ENCODE measurements at regions not wholly inside any gene's neighbourhood (a gene's known extent, or its start where the extent isn't known, plus 50 kb on each side); places are given as distances from the start of the nearest gene placed in this dataset.

- no peaks in the 10 kb centered on the region for H3K36me3 ChIP-seq (ENCODE audit: insufficient read depth, low read length)
- no peak for ATAC-seq (ENCODE audit: insufficient read depth, low read depth)
These were observed 108.0 kb upstream of the TBL1X start for GRCh38 chrX:9356846-9357245.

GRCh38 chrX:9357518-9358114 is 107.2 kb upstream of the TBL1X start:
- no peak overlapping the region for H3K9ac ChIP-seq (ENCODE audit: low read depth, low read length)
- H3K36me3 ChIP-seq (ENCODE audit: insufficient read depth, low read length): no peaks in the 10 kb centered on the region
- H2AFZ ChIP-seq (ENCODE audit: low read depth, low read length): no peak overlapping the region
- H3K4me1 ChIP-seq (ENCODE audit: insufficient read depth, low read length): peaks cover 15% of the 10 kb centered on the region
- H3K27ac ChIP-seq (ENCODE audit: low read length): no peak overlapping the region
- DNase-seq: no peak
- no peaks in the 10 kb centered on the region for H3K79me2 ChIP-seq (ENCODE audit: insufficient read depth, low read length)
- H3K9me3 ChIP-seq (ENCODE audit: insufficient read depth, low read length, severe bottlenecking): no peaks in the 10 kb centered on the region
- H3K4me3 ChIP-seq (ENCODE audit: low read depth in 1 of 2, low read length in 2 of 2): no peak overlapping the region
- H3K4me2 ChIP-seq (ENCODE audit: insufficient read depth, low read length): no peak overlapping the region
- H3K27me3 ChIP-seq (ENCODE audit: insufficient read depth, low read length, poor library complexity): no peaks in the 10 kb centered on the region
- TF ChIP-seq, protein P1, sequence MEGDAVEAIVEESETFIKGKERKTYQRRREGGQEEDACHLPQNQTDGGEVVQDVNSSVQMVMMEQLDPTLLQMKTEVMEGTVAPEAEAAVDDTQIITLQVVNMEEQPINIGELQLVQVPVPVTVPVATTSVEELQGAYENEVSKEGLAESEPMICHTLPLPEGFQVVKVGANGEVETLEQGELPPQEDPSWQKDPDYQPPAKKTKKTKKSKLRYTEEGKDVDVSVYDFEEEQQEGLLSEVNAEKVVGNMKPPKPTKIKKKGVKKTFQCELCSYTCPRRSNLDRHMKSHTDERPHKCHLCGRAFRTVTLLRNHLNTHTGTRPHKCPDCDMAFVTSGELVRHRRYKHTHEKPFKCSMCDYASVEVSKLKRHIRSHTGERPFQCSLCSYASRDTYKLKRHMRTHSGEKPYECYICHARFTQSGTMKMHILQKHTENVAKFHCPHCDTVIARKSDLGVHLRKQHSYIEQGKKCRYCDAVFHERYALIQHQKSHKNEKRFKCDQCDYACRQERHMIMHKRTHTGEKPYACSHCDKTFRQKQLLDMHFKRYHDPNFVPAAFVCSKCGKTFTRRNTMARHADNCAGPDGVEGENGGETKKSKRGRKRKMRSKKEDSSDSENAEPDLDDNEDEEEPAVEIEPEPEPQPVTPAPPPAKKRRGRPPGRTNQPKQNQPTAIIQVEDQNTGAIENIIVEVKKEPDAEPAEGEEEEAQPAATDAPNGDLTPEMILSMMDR (IDR thresholded peaks at IDR 0.05; ENCODE audit: borderline replicate concordance, extremely low read depth, low read length, poor library complexity, severe bottlenecking): no peak
- TF ChIP-seq EZH2 (IDR thresholded peaks at IDR 0.05; ENCODE audit: borderline replicate concordance, low read depth, low read length, severe bottlenecking): no peak
- H4K20me1 ChIP-seq (ENCODE audit: insufficient read depth, low read length): no peaks in the 10 kb centered on the region
- no peak for ATAC-seq (ENCODE audit: insufficient read depth, low read depth)

More at GRCh38 chrX:9356846-9357245, 108.0 kb upstream of the TBL1X start:
- no peak overlapping the region for H3K4me3 ChIP-seq (ENCODE audit: low read depth in 1 of 2, low read length in 2 of 2)
- H3K9me3 ChIP-seq (ENCODE audit: insufficient read depth, low read length, severe bottlenecking): no peaks in the 10 kb centered on the region
- no peak overlapping the region for H3K9ac ChIP-seq (ENCODE audit: low read depth, low read length)
- no peak for TF ChIP-seq EZH2 (IDR thresholded peaks at IDR 0.05; ENCODE audit: borderline replicate concordance, low read depth, low read length, severe bottlenecking)
- TF ChIP-seq, protein P1 (IDR thresholded peaks at IDR 0.05; ENCODE audit: borderline replicate concordance, extremely low read depth, low read length, poor library complexity, severe bottlenecking): no peak
- no peaks in the 10 kb centered on the region for H3K79me2 ChIP-seq (ENCODE audit: insufficient read depth, low read length)
- H3K27ac ChIP-seq (ENCODE audit: low read length): no peak overlapping the region
- H3K4me1 ChIP-seq (ENCODE audit: insufficient read depth, low read length): peaks cover 23% of the 10 kb centered on the region
- DNase-seq: no peak
- H3K4me2 ChIP-seq (ENCODE audit: insufficient read depth, low read length): no peak overlapping the region
- H4K20me1 ChIP-seq (ENCODE audit: insufficient read depth, low read length): no peaks in the 10 kb centered on the region
- H2AFZ ChIP-seq (ENCODE audit: low read depth, low read length): no peak overlapping the region
- H3K27me3 ChIP-seq (ENCODE audit: insufficient read depth, low read length, poor library complexity): no peaks in the 10 kb centered on the region

- Histone ChIP-seq H3K36me3 (ENCODE audit: insufficient read depth, low read length) (no peaks in the 10 kb centered on the region), H3K27me3 (ENCODE audit: insufficient read depth, low read length, poor library complexity) (no peaks in the 10 kb centered on the region), H3K4me2 (ENCODE audit: insufficient read depth, low read length) (no peak overlapping the region), H2AFZ (ENCODE audit: low read depth, low read length) (no peak overlapping the region), H3K4me3 (ENCODE audit: low read depth in 1 of 2, low read length in 2 of 2) (no peak overlapping the region), H3K9me3 (ENCODE audit: insufficient read depth, low read length, severe bottlenecking) (no peaks in the 10 kb centered on the region), H4K20me1 (ENCODE audit: insufficient read depth, low read length) (no peaks in the 10 kb centered on the region), H3K27ac (ENCODE audit: low read length) (no peak overlapping the region), H3K9ac (ENCODE audit: low read depth, low read length) (no peak overlapping the region), H3K79me2 (ENCODE audit: insufficient read depth, low read length) (no peaks in the 10 kb centered on the region), H3K4me1 (ENCODE audit: insufficient read depth, low read length) (no peaks in the 10 kb centered on the region)
- no peak for ATAC-seq (ENCODE audit: insufficient read depth, low read depth)
- TF ChIP-seq, protein P1 (IDR thresholded peaks at IDR 0.05; ENCODE audit: borderline replicate concordance, extremely low read depth, low read length, poor library complexity, severe bottlenecking): no peak
- no peak for TF ChIP-seq EZH2 (IDR thresholded peaks at IDR 0.05; ENCODE audit: borderline replicate concordance, low read depth, low read length, severe bottlenecking)
- DNase-seq: no peak
These were observed 102.4 kb upstream of the TBL1X start for GRCh38 chrX:9362363-9362928.
